B cell (primary cell): ENCODE measurements at regions not wholly inside any gene's neighbourhood (a gene's known extent, or its start where the extent isn't known, plus 50 kb on each side); places are given as distances from the start of the nearest gene placed in this dataset.

Source experiments
- ATAC-seq: fragments of 200-7000 bp; cut with Tn5 transposase; one replicate; pipeline ENCODE4 v1.10.0; 2021; ENCODE audit warnings: low read depth, mild to moderate bottlenecking, moderate number of reproducible peaks, moderate library complexity
- CTCF ChIA-PET: fragments of 350-600 bp; sonication (Branson Sonifier 250); formaldehyde crosslinking; loops from one replicate; lab custom pipeline; 2021; ENCODE audit warnings: antibody characterized with exemption, inconsistent platforms; lab: Charles Lee
- POLR2A ChIA-PET: fragments of 350-600 bp; sonication (Branson Sonifier 250); formaldehyde crosslinking; loops from one replicate; lab custom pipeline; 2021; ENCODE audit warnings: antibody characterized with exemption; lab: Charles Lee
- DNase-seq: peaks from one replicate; pipeline ENCODE4 v3.0.0; 2013
- H2AFZ ChIP-seq: 2 replicates; pipeline ENCODE4 v1.6.1; 2012; ENCODE audit warnings: mild to moderate bottlenecking, low read depth, low read length; ENCODE audit not compliant: insufficient read depth, poor library complexity, severe bottlenecking
- H3K27ac ChIP-seq, 2 donors: 1 replicate in 1 of 2; 2 replicates in 1 of 2; pipeline ENCODE4 v1.5.1; 2012 to 2013; ENCODE audit warnings: low read length in 2 of 2, mild to moderate bottlenecking in 2 of 2, moderate library complexity in 1 of 2
- H3K27me3 ChIP-seq, 4 experiments: fragments of 200-600 bp in 1 of 4; sonication (generic) in 1 of 4; replicated peaks in 1 of 4; 1 replicate in 2 of 4; 2 replicates in 2 of 4; pipeline versions ENCODE4 v1.6.1 to v1.7.0; 2013 to 2016; ENCODE audit warnings: low read length in 3 of 4, mild to moderate bottlenecking in 2 of 4, mixed read lengths in 1 of 4, moderate library complexity in 1 of 4; ENCODE audit not compliant: insufficient read depth in 4 of 4, control insufficient read depth in 3 of 4; ENCODE audit errors: control extremely low read depth in 1 of 4
- H3K36me3 ChIP-seq, 2 experiments: replicated peaks in 1 of 2; 1 replicate in 1 of 2; 2 replicates in 1 of 2; pipeline versions ENCODE4 v1.6.1 to v1.7.1; 2013; ENCODE audit warnings: low read length in 1 of 2; ENCODE audit not compliant: insufficient read depth in 2 of 2, control insufficient read depth in 1 of 2; ENCODE audit errors: control extremely low read depth in 1 of 2, extremely low read depth in 1 of 2
- H3K4me1 ChIP-seq, 2 donors: fragments of 200-600 bp in 1 of 2; sonication (generic) in 1 of 2; 1 replicate in 1 of 2; 2 replicates in 1 of 2; pipeline versions ENCODE4 v1.5.1 to v1.6.1; 2013 to 2017; ENCODE audit warnings: low read length in 2 of 2; ENCODE audit not compliant: control insufficient read depth in 2 of 2, insufficient read depth in 2 of 2
- H3K4me2 ChIP-seq: replicated peaks from 2 replicates; pipeline ENCODE3; 2012; ENCODE audit warnings: mild to moderate bottlenecking, low read depth, low read length; ENCODE audit not compliant: poor library complexity, severe bottlenecking
- H3K4me3 ChIP-seq, 5 experiments: fragments of 200-600 bp in 1 of 5; sonication (generic) in 1 of 5; 1 replicate in 3 of 5; 2 replicates in 2 of 5; pipeline versions ENCODE4 v1.5.1 to v1.7.0; 2011 to 2016; ENCODE audit warnings: low read length in 4 of 5, mild to moderate bottlenecking in 4 of 5, low read depth in 2 of 5, control low read depth in 1 of 5, moderate library complexity in 1 of 5; ENCODE audit not compliant: insufficient read depth in 1 of 5; ENCODE audit errors: control extremely low read depth in 1 of 5, extremely low read depth in 1 of 5
- H3K79me2 ChIP-seq: fragments of 200-600 bp; sonication (generic); one replicate; pipeline ENCODE4 v1.6.0; 2016; ENCODE audit warnings: low read length; ENCODE audit not compliant: control insufficient read depth, insufficient read depth
- H3K9ac ChIP-seq: fragments of 200-600 bp; sonication (generic); 2 replicates; pipeline ENCODE4 v1.6.1; 2017; ENCODE audit warnings: mild to moderate bottlenecking, low read length, moderate library complexity
- H3K9me3 ChIP-seq, 3 donors: one replicate each; pipeline versions ENCODE4 v1.6.1 to v1.7.1; 2013; ENCODE audit warnings: low read length in 2 of 3; ENCODE audit not compliant: control insufficient read depth in 2 of 3, insufficient read depth in 1 of 3; ENCODE audit errors: control extremely low read depth in 1 of 3
- H4K20me1 ChIP-seq: 2 replicates; pipeline ENCODE4 v1.6.0; 2012; ENCODE audit warnings: mild to moderate bottlenecking, low read length; ENCODE audit not compliant: insufficient read depth, control insufficient read depth, poor library complexity, severe bottlenecking
- H3K27ac Mint-ChIP-seq: one replicate; pipeline ENCODE4 v1.8.0; 2021; ENCODE audit warnings: mixed read lengths
- H3K27me3 Mint-ChIP-seq: one replicate; pipeline ENCODE4 v1.8.0; 2021; ENCODE audit warnings: mixed read lengths
- H3K4me1 Mint-ChIP-seq: one replicate; pipeline ENCODE4 v1.8.0; 2021; ENCODE audit warnings: mixed read lengths
- H3K4me3 Mint-ChIP-seq: one replicate; pipeline ENCODE4 v1.8.0; 2021; ENCODE audit warnings: mixed read lengths
- H3K9me3 Mint-ChIP-seq: one replicate; pipeline ENCODE4 v1.8.0; 2022; ENCODE audit warnings: mixed read lengths; ENCODE audit not compliant: insufficient read depth
- CTCF ChIP-seq: fragments of 200-600 bp; IDR thresholded peaks from one replicate; pipeline ENCODE4 v1.8.0; 2022; ENCODE audit warnings: antibody characterized with exemption, mild to moderate bottlenecking
- EZH2 ChIP-seq: IDR thresholded peaks from 2 replicates; pipeline ENCODE4 v1.6.1; 2012; ENCODE audit warnings: borderline replicate concordance, low read depth, mild to moderate bottlenecking, moderate library complexity, low read length; ENCODE audit not compliant: insufficient read depth, poor library complexity, severe bottlenecking
- WGBS: methylation state at CpG from one replicate; pipeline ENCODE4 v1.1.5; 2013; ENCODE audit warnings: missing lambda C conversion rate; ENCODE audit not compliant: insufficient coverage; 5-methylcytosine and 5-hydroxymethylcytosine counted together
- intact Hi-C: fragments of 100-400 bp; cut with micrococcal nuclease; formaldehyde crosslinking; loops from one replicate; pipeline ENCODE4 v1.10.0; 2022

GRCh38 chr6:113092795-113093194, 745.7 kb downstream of the RFPL4B start:
- Histone ChIP-seq H3K4me3 (no peak overlapping the region), H3K79me2 (no peaks in the 10 kb centered on the region), H3K9ac (no peak overlapping the region), H3K27me3 (no peaks in the 10 kb centered on the region), H3K4me2 (no peak overlapping the region), H3K4me1 (no peaks in the 10 kb centered on the region), H3K9me3 (no peaks in the 10 kb centered on the region), H2AFZ (no peak overlapping the region), H4K20me1 (no peaks in the 10 kb centered on the region), H3K36me3 (no peaks in the 10 kb centered on the region), H3K27ac (no peak overlapping the region)
- intact Hi-C loops: no loop called here
- Mint-ChIP-seq H3K27ac (no peak overlapping the region), H3K27me3 (no peaks in the 10 kb centered on the region), H3K9me3 (no peaks in the 10 kb centered on the region), H3K4me3 (no peak overlapping the region), H3K4me1 (no peaks in the 10 kb centered on the region)
- no peak for DNase-seq
- no peak for TF ChIP-seq EZH2
- no peak for TF ChIP-seq CTCF
- no peak for ATAC-seq
- WGBS: 100% methylated on average over 2 of the region's 3 CpGs
- ChIA-PET CTCF (no interaction called here), POLR2A (no interaction called here)

GRCh38 chr6:113094779-113095178, 747.6 kb downstream of the RFPL4B start:
- H3K27ac Mint-ChIP-seq: no peak overlapping the region
- Histone ChIP-seq H3K4me2 (no peak overlapping the region), H3K9me3 (no peaks in the 10 kb centered on the region), H4K20me1 (no peaks in the 10 kb centered on the region), H3K4me3 (no peak overlapping the region), H2AFZ (no peak overlapping the region), H3K79me2 (no peaks in the 10 kb centered on the region), H3K36me3 (no peaks in the 10 kb centered on the region), H3K27me3 (no peaks in the 10 kb centered on the region), H3K9ac (no peak overlapping the region), H3K27ac (no peak overlapping the region), H3K4me1 (no peaks in the 10 kb centered on the region)
- ChIA-PET POLR2A (no interaction called here), CTCF (no interaction called here)
- TF ChIP-seq CTCF (no peak), EZH2 (no peak)
- ATAC-seq (no peak), DNase-seq (no peak)
- no peaks in the 10 kb centered on the region for H3K4me1 Mint-ChIP-seq
- H3K27me3 Mint-ChIP-seq: no peaks in the 10 kb centered on the region
- H3K4me3 Mint-ChIP-seq: no peak overlapping the region
- WGBS: no CpG with 5 or more reads among the region's 3 CpGs
- intact Hi-C loops: no loop called here
- no peaks in the 10 kb centered on the region for H3K9me3 Mint-ChIP-seq
